Fibroblast of mammary gland (primary cell): ENCODE measurements at regions not wholly inside any gene's neighbourhood (a gene's known extent, or its start where the extent isn't known, plus 50 kb on each side); places are given as distances from the start of the nearest gene placed in this dataset.

ENCODE experiments used
- DNase-seq: peaks from one replicate; pipeline ENCODE4 v3.0.0-alpha.2; 2010; ENCODE audit warnings: low read depth
- H3K4me3 ChIP-seq: 2 replicates; pipeline ENCODE4 v1.5.1; 2011; ENCODE audit warnings: low read depth, mild to moderate bottlenecking, low read length, moderate library complexity; ENCODE audit not compliant: control insufficient read depth
- TF ChIP-seq, protein P1 (sequence below): conservative IDR thresholded peaks from 2 replicates; pipeline ENCODE4 v1.5.1; 2011; ENCODE audit warnings: low read depth, low read length, inconsistent platforms; ENCODE audit not compliant: control insufficient read depth, insufficient read depth

DNA sequence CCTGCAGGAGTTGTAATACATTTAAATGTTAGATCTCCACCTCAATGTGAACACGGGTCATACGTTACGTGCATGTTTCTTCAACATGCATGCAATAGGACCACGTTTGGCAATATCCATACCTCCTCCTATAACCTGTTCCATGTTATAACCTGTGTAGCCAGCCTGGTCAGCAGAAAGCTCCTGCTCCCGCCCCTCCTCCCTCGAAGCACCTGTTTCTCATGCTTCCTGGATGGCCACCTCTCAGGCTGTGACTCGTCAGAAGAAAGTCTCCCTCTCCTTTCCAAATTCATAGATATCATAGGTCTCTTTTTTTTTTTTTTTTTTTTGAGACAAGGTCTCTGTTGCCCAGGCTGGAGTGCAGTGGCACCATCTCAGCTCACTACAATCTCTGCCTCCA is 96.5 kb downstream of the HMX1 start:
- no peak overlapping the region for H3K4me3 ChIP-seq
- TF ChIP-seq, protein P1, sequence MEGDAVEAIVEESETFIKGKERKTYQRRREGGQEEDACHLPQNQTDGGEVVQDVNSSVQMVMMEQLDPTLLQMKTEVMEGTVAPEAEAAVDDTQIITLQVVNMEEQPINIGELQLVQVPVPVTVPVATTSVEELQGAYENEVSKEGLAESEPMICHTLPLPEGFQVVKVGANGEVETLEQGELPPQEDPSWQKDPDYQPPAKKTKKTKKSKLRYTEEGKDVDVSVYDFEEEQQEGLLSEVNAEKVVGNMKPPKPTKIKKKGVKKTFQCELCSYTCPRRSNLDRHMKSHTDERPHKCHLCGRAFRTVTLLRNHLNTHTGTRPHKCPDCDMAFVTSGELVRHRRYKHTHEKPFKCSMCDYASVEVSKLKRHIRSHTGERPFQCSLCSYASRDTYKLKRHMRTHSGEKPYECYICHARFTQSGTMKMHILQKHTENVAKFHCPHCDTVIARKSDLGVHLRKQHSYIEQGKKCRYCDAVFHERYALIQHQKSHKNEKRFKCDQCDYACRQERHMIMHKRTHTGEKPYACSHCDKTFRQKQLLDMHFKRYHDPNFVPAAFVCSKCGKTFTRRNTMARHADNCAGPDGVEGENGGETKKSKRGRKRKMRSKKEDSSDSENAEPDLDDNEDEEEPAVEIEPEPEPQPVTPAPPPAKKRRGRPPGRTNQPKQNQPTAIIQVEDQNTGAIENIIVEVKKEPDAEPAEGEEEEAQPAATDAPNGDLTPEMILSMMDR, result no peak
- DNase-seq, result no peak

DNA sequence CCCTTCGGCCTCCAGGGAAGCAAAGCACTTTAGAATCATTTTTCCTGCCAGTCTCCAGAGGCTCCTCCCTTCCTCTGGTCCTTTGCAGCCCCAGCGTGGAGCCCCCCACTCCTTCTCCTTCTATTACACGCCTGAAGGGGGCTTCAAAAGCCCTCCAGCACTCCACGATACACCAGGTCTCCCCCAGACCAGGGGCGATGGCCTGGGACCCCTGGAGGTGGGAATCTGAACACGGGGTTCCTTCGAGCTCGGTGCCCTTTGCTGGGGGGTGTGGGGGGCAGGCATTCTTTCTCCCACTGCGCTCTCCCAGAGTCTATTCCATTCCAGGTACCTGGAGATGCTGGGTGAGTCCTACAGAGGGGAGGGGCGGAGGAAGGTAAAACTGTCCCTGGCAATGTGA is 97.6 kb downstream of the HMX1 start:
- TF ChIP-seq, protein P1, result no peak
- H3K4me3 ChIP-seq, result no peak overlapping the region
- no peak for DNase-seq

DNA sequence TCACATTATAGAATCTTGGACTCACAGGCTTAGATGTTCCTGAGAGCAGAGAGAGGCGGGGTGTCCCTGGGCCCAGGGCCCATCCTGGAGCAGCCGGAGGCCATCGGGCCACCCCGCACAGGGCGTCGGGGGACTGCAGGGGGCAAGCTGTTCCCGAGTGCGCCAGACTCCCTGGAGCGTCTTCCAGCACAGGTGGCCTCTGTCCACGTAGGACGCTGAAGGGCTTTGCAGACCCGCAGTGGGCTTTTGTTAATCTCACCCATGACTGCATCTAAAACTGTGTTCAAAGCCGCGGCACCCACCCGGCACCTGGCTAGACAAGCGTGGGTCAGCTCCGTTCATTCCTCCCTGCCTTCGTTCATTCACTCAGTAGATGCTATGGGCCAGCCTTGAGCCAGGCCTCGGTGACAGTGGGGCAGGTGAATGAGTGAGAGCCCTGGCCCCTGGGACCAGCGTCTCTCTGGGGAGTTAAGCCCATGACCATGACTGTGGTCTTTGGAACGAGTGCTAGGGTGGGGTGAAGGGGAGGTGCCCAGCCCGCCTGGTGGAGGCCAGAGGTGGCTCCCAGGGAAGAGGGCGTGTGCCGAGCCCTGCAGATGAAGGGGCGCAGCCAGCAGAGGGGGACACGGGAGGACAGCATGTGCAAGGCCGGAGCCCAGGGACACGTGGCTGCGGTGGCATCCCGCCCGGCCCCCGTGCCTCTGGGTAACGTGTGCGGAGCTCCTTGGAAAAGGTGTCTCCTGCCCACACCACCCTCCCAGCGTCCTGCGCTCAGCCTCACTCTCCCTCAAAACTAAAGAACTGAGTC is 98.3 kb downstream of the HMX1 start:
- DNase-seq, result no peak
- TF ChIP-seq, protein P1, result no peak
- H3K4me3 ChIP-seq, result no peak overlapping the region

DNA sequence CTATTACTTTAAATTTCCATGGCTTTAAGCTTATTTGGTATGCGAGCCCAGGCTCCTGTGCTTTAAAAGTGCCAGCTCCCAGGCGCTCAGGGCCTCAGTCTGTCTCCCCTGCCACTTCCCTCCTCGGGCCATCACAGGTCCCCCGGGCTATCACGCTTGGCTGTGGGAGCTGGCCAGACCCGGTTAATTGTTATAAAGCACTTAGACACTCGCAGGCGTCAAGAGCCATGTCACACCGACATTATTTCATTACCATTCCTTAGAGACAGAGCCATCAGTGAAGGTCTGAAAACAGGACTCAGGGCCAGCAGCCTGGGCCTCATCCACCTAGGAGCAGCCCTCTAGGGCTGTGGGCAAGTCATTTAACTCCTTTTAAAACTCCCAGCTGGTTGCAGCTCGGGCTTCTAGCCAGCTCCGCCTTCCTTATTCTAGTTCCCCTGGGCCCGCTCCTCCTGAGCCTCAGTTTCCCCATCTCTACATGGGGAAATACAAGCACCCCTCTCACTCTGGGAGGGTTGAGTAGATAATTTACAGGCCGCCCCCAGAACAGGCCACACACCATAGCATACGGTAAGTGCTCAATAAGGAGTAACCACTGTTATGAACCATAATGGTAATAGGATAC is 99.0 kb downstream of the HMX1 start:
- no peak overlapping the region for H3K4me3 ChIP-seq
- TF ChIP-seq, protein P1, result no peak
- DNase-seq, result no peak

DNA sequence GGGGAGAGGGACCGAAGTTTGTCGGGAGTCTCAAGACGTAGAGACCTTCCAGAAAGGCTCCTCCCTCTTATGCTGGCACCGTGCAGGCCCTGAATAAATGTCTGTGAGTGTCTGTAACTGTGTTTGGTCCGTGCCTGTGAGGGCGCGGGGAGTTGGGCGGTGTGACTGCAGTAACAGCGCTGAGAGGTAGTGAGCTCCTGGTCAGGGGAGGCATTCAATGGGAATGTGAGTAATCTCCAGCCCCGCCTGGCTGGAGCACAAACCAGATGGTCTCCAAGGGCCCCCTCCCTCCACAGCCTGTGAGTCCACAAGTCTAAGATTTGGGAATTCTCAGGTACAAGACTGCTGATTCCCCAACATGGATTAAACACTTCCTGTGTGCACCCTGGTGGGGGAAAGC is 100.0 kb downstream of the HMX1 start:
- no peak for DNase-seq
- H3K4me3 ChIP-seq, result no peak overlapping the region
- TF ChIP-seq, protein P1, result no peak

DNA sequence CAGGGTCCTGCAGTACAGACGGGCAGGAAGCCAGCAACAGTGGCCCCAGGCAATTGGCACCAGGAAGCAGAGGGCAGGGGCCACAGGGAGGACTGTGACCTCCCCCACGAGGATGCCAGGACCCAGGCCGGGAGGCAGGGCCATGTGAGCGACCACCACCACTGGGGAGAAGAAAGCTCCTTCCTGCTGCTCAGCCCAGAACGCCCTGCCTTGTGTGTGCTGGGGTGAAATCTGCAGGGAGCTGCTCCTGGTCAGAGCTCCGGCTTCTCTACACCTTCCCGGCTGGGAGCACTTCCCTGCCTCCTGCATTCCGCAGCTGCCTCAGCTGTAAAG is 100.4 kb downstream of the HMX1 start:
- DNase-seq, result no peak
- no peak overlapping the region for H3K4me3 ChIP-seq
- TF ChIP-seq, protein P1, result no peak
